HL-60 (cell line): ENCODE measurements at regions not wholly inside any gene's neighbourhood (a gene's known extent, or its start where the extent isn't known, plus 50 kb on each side); places are given as distances from the start of the nearest gene placed in this dataset.

ENCODE experiments used
- DNase-seq, 2 experiments: peaks; one replicate each; pipeline ENCODE4 v3.0.0-alpha.2; 2010 to 2020; ENCODE audit warnings: low read depth in 1 of 2, low spot score in 1 of 2
- H3K27ac ChIP-seq: fragments of 250-450 bp; sonication (Bioruptor Pico); replicated peaks from 2 replicates; pipeline ENCODE4 v1.5.1; 2020; ENCODE audit warnings: mild to moderate bottlenecking, moderate library complexity
- H3K27me3 ChIP-seq: fragments of 250-450 bp; sonication (Bioruptor Pico); 2 replicates; pipeline ENCODE4 v1.5.1; 2021; ENCODE audit warnings: mild to moderate bottlenecking, moderate library complexity; ENCODE audit not compliant: insufficient read depth, poor library complexity, severe bottlenecking
- H3K4me3 ChIP-seq: replicated peaks from 2 replicates; pipeline ENCODE4 v1.5.1; 2011; ENCODE audit warnings: mild to moderate bottlenecking, control low read depth, low read length; ENCODE audit not compliant: insufficient read depth
- CTCF ChIP-seq: IDR thresholded peaks from one replicate; pipeline ENCODE4 v1.5.1; 2011; ENCODE audit warnings: low read length, control low read depth, inconsistent platforms; ENCODE audit not compliant: insufficient read depth
- GABPA ChIP-seq: IDR thresholded peaks from 2 replicates; pipeline ENCODE4 v1.6.1; 2012; ENCODE audit warnings: low read depth
- POLR2AphosphoS5 ChIP-seq: IDR thresholded peaks from 2 replicates; pipeline ENCODE4 v1.6.1; 2012; ENCODE audit warnings: low read depth
- REST ChIP-seq: IDR thresholded peaks from 2 replicates; pipeline ENCODE4 v1.6.1; 2012; ENCODE audit warnings: low read depth; ENCODE audit not compliant: insufficient replicate concordance
- SPI1 ChIP-seq: IDR thresholded peaks from 2 replicates; pipeline ENCODE4 v1.6.1; 2012; ENCODE audit warnings: low read depth, mild to moderate bottlenecking, borderline replicate concordance

- H3K4me3 ChIP-seq: no peak overlapping the region
- no peaks in the 10 kb centered on the region for H3K27me3 ChIP-seq
- TF ChIP-seq SPI1: no peak
- no peak for TF ChIP-seq POLR2AphosphoS5
- TF ChIP-seq REST: no peak
- no peak for TF ChIP-seq GABPA
- TF ChIP-seq CTCF: no peak
- no peak for DNase-seq
- H3K27ac ChIP-seq: no peak overlapping the region
Measured at GRCh38 chr12:84091651-84092050, 820.9 kb downstream of the SLC6A15 start.

- no peak overlapping the region for H3K4me3 ChIP-seq
- TF ChIP-seq REST (no peak), CTCF (no peak), GABPA (no peak)
- no peaks in the 10 kb centered on the region for H3K27me3 ChIP-seq
- H3K27ac ChIP-seq: no peak overlapping the region
- no peak for DNase-seq
Measured at GRCh38 chr12:84089356-84089755, 823.2 kb downstream of the SLC6A15 start.

GRCh38 chr12:84085046-84085445 lies 827.6 kb downstream of the SLC6A15 start:
- H3K27ac ChIP-seq: no peak overlapping the region
- TF ChIP-seq POLR2AphosphoS5 (no peak), CTCF (no peak), REST (no peak), SPI1 (no peak), GABPA (no peak)
- no peaks in the 10 kb centered on the region for H3K27me3 ChIP-seq
- H3K4me3 ChIP-seq: no peak overlapping the region
- no peak for DNase-seq
